ENCODE measurements at regions not wholly inside any gene's neighbourhood (a gene's known extent, or its start where the extent isn't known, plus 50 kb on each side); places are given as distances from the start of the nearest gene placed in this dataset.
"Not testable (repeated sequence)": the region's sequence is repeated elsewhere in the genome, so short reads cannot be mapped to it uniquely, and the experiment has no call there.

DNA sequence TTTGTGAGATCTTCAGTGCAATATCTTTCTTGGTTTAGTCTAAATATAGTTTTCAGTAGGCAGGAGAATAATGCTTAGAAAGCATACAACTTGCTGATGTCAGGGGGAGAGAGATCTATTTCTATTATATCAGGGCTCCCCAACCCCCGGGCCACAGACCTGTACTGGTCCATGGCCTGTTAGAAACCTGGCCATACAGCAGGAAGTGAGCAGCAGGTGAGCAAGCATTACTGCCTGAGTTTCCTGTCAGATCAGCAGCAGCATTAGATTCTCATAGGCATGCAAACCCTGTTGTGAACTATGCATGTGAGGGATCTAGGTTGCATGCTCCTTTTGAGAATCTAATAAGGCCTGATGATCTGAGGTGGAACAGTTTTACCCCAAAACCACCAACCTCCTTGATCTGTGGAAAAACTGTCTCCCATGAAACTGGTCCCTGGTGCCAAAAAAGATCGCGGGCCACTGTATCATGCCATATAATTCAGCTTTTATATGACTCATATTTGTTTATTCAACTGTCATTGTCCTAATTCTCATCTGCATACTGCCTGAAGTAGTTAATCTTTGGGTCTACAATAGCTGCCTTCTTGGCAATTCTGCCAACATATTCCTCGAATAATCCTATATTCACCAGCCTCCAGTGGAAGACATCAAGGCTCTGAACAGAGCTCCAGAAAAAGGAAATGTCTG lies 163.6 kb upstream of the DYRK2 start:
- peaks cover 0 to 23% (median 10%) of the 10 kb centered on the region in 9 donors for H3K9me3 Mint-ChIP-seq
- no peaks in the 10 kb centered on the region for H3K27me3 Mint-ChIP-seq
- DNase-seq: peak in 3 of 10 donors; percentile 19 to 27 (median 26)
- peak overlapping the region in 9 of 10 donors; percentile 7 to 58 (median 46) for H3K4me3 Mint-ChIP-seq
- peak; percentile 21 to 35 for ATAC-seq
- H3K27ac Mint-ChIP-seq: peak overlapping the region; percentile 19 to 96 (median 83)
- POLR2A ChIA-PET: interaction anchor here (1.3 to 3.4 kb wide), 6 partner anchors 13 to 164 kb away, joined by 3 to 26 read pairs (median 9); partner anchors contain the start of gene DYRK2
- peaks cover 24 to 42% (median 39%) of the 10 kb centered on the region in 4 donors for H3K4me1 Mint-ChIP-seq
- H3K36me3 Mint-ChIP-seq: peaks cover 0 to 12% (median 7%) of the 10 kb centered on the region in 3 donors

DNA sequence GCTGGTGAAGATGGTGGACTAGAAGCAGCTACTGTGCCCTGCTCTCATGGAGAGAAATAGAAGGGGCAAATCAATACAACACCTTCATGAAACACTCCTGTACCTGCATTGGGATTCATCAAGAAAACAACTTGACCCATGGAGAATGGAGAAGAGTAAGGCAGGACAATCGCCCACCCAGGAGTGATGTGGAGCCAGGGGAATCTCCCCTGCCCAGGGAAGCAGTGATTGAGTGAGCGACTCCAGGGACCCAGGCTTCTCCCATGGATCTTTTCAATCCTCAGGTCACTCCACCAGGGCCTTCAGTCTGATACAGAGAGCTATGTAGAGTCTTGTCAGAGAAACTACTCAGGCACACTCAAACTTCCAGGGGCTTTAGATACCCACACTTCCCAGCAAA lies 161.9 kb upstream of the DYRK2 start:
- H3K27me3 Mint-ChIP-seq: no peaks in the 10 kb centered on the region
- H3K4me1 Mint-ChIP-seq: peaks cover 24 to 42% (median 38%) of the 10 kb centered on the region in 4 donors
- POLR2A ChIA-PET: interaction anchor here (0.9 to 1.4 kb wide), 2 partner anchors 69 to 162 kb away, joined by 3 to 6 read pairs; partner anchors contain the start of gene DYRK2
- H3K4me3 Mint-ChIP-seq: no peak overlapping the region
- DNase-seq (no peak), ATAC-seq (no peak)
- peaks cover 0 to 21% (median 7%) of the 10 kb centered on the region in 3 donors for H3K36me3 Mint-ChIP-seq
- H3K9me3 Mint-ChIP-seq: peaks cover 2 to 33% (median 21%) of the 10 kb centered on the region in 9 donors
- H3K27ac Mint-ChIP-seq: no peak overlapping the region

DNA sequence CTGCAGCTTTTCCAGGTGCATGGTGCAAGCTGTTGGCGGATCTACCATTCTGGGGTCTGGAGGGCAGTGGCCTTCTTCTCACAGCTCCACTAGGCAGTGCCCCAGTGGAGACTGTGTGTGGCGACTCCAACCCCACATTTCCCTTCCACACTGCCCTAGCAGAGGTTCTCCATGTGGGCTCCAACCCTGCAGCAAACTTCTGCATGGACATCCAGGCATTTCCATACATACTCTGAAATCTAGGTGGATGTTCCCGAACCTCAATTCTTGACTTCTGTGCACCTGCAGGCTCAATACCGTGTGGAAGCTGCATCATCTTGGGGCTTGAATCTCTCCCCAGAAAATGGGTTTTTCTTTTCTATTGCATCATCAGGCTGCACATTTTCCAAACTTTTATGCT lies 160.2 kb upstream of the DYRK2 start:
- peaks cover 4 to 39% (median 30%) of the 10 kb centered on the region in 9 donors for H3K9me3 Mint-ChIP-seq
- H3K27ac Mint-ChIP-seq, ATAC-seq, H3K4me3 Mint-ChIP-seq, POLR2A ChIA-PET, H3K27me3 Mint-ChIP-seq, DNase-seq: not testable (repeated sequence)
- peaks cover 0 to 29% (median 18%) of the 10 kb centered on the region in 3 donors for H3K36me3 Mint-ChIP-seq
- peaks cover 13 to 35% (median 29%) of the 10 kb centered on the region in 4 donors for H3K4me1 Mint-ChIP-seq

DNA sequence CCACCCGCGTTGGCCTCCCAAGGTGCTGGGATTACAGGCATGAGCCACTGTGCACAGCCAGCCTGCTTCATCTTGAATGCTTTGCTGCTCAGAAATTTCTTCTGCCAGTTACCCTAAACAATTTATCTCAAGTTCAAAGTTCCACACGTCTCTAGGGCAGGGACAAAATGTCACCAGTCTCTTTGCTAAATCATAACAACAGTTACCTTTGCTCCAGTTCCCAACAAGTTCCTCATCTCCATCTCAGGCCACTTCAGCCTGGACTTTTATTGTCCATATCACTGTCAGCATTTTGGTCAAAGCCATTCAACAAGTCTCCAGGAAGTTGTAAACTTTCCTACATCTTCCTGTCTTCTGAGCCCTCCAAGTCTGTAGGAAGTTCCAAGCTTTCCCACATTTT lies 159.5 kb upstream of the DYRK2 start:
- DNase-seq (no peak), ATAC-seq (no peak)
- Mint-ChIP-seq H3K4me3 (no peak overlapping the region), H3K4me1 (peaks cover 13 to 28% (median 22%) of the 10 kb centered on the region in 4 donors), H3K9me3 (peaks cover 4 to 39% (median 30%) of the 10 kb centered on the region in 9 donors), H3K27ac (peak overlapping the region in 1 of 10 donors; percentile 22), H3K27me3 (no peaks in the 10 kb centered on the region), H3K36me3 (peaks cover 0 to 29% (median 18%) of the 10 kb centered on the region in 3 donors)
- POLR2A ChIA-PET: no interaction called here

DNA sequence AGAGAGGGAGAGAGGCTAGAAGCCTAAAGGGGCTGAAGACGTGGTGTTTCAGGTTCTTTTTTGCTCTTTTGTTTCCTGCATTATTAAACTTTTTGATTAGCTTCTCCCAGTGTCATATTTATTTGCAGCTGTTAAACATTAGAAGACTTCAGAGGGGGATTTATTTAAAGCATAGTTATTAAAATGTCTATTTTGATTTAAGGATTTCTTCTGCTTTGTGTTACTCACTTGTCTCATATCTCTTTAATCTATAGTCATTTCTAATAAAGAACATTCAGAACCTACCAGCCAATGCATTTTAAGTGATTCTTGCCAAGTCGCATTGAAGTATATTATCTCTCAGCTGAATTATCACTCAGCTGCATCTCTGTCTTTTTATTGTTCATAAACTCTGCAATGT lies 152.0 kb upstream of the DYRK2 start:
- Mint-ChIP-seq H3K4me1 (peaks cover 12 to 24% (median 20%) of the 10 kb centered on the region in 4 donors), H3K9me3 (peaks cover 0 to 15% (median 7%) of the 10 kb centered on the region in 9 donors), H3K36me3 (peaks cover 0 to 10% (median 9%) of the 10 kb centered on the region in 3 donors), H3K4me3 (no peak overlapping the region), H3K27ac (no peak overlapping the region), H3K27me3 (peaks cover 0 to 1% (median 0%) of the 10 kb centered on the region in 5 donors)
- POLR2A ChIA-PET: interaction anchor here (0.6 to 1.6 kb wide), 4 partner anchors 13 to 134 kb away, joined by 3 to 5 read pairs (median 4); no protein-coding TSS in a partner anchor
- DNase-seq (no peak), ATAC-seq (no peak)

DNA sequence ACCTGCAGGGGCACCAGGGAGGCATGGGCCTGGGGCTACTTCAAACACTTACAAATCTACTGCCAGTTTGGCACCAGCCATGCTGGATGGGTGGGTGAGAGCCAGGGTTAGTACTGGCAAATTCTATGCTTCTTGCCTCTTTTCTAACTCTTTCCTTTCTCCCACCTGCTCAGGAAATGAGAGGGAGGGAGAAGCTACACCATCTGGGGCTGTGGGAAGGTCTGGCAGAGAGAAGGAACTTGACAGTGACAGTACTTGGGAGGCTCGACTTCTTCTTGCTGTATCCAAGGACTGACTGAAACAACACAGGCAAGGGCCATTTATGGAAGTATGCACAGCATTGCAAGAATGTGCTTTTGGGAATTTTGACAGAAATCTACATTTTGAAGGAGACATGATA lies 149.6 kb upstream of the DYRK2 start:
- Mint-ChIP-seq H3K36me3 (no peaks in the 10 kb centered on the region), H3K27ac (no peak overlapping the region), H3K4me1 (peaks cover 22 to 35% (median 27%) of the 10 kb centered on the region in 4 donors), H3K4me3 (no peak overlapping the region), H3K27me3 (peaks cover 0 to 1% (median 0%) of the 10 kb centered on the region in 5 donors), H3K9me3 (no peaks in the 10 kb centered on the region)
- POLR2A ChIA-PET: no interaction called here
- no peak for ATAC-seq
- no peak for DNase-seq

DNA sequence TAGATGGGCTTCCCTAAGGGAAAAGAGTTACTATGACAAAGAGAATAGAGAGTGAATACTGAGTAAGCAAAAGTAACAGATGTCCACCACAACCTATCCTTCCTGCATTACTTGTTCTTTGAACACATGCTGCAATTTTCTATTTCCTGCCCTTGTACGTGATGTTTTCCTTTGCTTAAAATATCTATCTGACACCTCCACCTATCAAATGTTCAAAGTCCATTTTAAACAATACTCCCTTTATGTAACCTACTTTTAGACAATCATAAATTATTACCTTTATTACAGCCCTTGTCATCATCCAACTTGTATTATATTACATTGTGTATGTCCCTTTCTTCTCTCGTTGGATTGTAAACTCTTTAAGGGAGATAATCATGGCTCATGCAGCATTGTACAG lies 147.2 kb upstream of the DYRK2 start:
- Mint-ChIP-seq H3K27ac (peak overlapping the region in 3 of 10 donors; percentile 7 to 61 (median 16)), H3K36me3 (no peaks in the 10 kb centered on the region), H3K9me3 (no peaks in the 10 kb centered on the region), H3K27me3 (peaks cover 0 to 1% (median 0%) of the 10 kb centered on the region in 5 donors), H3K4me3 (peak overlapping the region in 1 of 10 donors; percentile 3), H3K4me1 (peaks cover 22 to 44% (median 29%) of the 10 kb centered on the region in 4 donors)
- no peak for DNase-seq
- no peak for ATAC-seq
- POLR2A ChIA-PET: interaction anchor here (1.6 kb wide), 1 partner anchor 17 kb away, joined by 6 read pairs; no protein-coding TSS in a partner anchor

DNA sequence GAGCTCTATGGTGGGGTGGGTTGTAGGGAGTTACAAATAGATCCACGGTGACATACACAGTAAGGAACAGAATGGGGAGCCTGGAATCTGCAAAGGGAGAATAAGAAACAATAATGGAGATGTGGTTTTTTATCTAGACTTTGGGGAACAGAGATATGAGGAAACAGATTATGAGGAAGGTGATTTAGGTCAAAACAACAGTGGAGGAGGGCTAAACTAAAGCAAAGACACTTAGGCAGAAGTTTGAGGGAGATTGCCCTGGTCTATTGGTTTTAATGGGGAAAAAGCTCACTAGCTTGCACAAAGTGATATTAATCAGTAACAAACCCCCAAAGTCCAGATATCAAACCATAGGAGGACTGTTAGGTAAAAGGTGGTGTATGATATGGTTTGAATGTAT lies 144.5 kb upstream of the DYRK2 start:
- ATAC-seq (no peak), DNase-seq (no peak)
- Mint-ChIP-seq H3K27me3 (no peaks in the 10 kb centered on the region), H3K9me3 (no peaks in the 10 kb centered on the region), H3K36me3 (no peaks in the 10 kb centered on the region), H3K4me3 (no peak overlapping the region), H3K4me1 (peaks cover 22 to 44% (median 27%) of the 10 kb centered on the region in 4 donors), H3K27ac (peak overlapping the region in 1 of 10 donors; percentile 12)
- POLR2A ChIA-PET: interaction anchor here (0.8 to 1.2 kb wide), 2 partner anchors 9 to 137 kb away, joined by 3 to 6 read pairs; no protein-coding TSS in a partner anchor

DNA sequence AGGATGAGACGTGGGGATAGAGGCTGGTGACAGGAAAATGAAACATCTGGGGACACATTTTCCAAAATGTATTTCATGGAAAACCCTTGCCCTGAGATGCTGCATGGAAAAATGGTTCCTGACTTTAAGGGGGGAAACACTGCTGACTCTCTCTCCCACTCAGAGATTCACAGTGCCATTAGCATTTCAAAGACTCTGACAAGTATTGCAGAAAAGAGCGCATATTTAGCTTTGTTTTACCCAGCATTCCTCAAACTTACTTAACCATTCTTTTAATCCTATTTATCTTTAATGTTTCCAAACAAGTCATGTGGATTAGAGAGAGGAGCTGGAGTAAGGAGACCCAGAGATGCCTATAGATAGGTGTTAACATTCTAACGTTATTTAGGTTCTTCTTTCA lies 141.8 kb upstream of the DYRK2 start:
- Mint-ChIP-seq H3K4me3 (no peak overlapping the region), H3K27me3 (no peaks in the 10 kb centered on the region), H3K4me1 (peaks cover 11 to 44% (median 19%) of the 10 kb centered on the region in 4 donors), H3K27ac (no peak overlapping the region), H3K9me3 (peaks cover 0 to 1% (median 0%) of the 10 kb centered on the region in 9 donors), H3K36me3 (no peaks in the 10 kb centered on the region)
- ATAC-seq: no peak
- DNase-seq: no peak
- POLR2A ChIA-PET: no interaction called here

DNA sequence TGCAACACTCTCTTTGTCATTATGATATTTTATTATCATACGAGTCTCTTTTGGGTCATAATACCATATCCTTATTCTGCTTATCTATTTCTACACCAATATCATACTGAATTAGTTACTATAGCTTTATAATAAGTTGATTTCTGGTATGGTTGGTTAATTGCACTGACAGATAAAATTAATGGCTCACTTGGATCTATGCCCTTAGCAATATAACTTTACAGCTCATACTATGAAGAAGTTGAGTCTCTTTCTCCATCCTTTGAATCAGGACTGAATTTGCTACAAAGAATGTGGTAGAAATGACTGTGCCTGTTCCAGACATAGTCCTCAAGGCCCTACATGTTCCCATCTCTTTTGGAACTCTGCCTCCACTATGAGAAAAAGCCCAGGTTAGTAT lies 139.7 kb upstream of the DYRK2 start:
- ATAC-seq (no peak), DNase-seq (no peak)
- no peak overlapping the region for H3K4me3 Mint-ChIP-seq
- H3K27ac Mint-ChIP-seq: no peak overlapping the region
- H3K36me3 Mint-ChIP-seq: no peaks in the 10 kb centered on the region
- H3K9me3 Mint-ChIP-seq: peaks cover 0 to 1% (median 0%) of the 10 kb centered on the region in 9 donors
- POLR2A ChIA-PET: interaction anchor here (1.4 kb wide), 1 partner anchor 70 kb away, joined by 3 read pairs; no protein-coding TSS in a partner anchor
- no peaks in the 10 kb centered on the region for H3K27me3 Mint-ChIP-seq
- peaks cover 14 to 43% (median 22%) of the 10 kb centered on the region in 4 donors for H3K4me1 Mint-ChIP-seq

DNA sequence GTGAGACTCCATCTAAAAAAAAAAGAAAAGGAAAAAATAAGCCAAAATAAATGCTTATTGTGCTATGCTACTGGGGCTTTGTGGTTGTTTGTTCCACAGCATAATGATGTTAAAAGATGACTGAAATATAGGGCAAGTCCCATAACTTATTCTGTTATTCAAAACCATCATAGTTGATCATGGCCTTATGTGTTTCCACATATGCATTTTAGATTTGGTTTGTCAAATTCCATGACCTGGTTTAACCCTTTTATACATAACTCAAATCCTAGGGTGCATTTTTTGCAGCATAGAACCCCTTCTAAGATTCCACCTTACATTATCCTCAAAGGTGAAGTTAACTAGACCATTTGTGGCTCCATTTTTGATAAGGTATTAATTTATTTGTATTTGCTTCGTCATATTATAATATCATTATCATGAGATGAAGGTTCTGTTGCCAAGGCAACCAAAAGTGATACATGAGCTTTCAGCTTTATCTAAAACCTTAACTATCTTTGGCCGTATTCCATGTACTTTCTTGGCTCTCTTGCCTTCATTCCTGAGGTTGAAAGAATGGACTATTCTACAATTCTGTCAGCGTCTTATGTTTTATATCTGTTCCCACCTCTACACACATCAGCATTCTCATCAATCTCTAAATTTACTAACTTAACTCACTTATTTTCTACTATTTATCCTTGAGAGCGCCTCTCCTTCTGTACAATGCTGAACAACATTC lies 138.7 kb upstream of the DYRK2 start:
- POLR2A ChIA-PET: interaction anchor here (0.9 kb wide), 1 partner anchor 48 kb away, joined by 3 read pairs; no protein-coding TSS in a partner anchor
- Mint-ChIP-seq H3K9me3 (peaks cover 0 to 1% (median 0%) of the 10 kb centered on the region in 9 donors), H3K27me3 (no peaks in the 10 kb centered on the region), H3K36me3 (no peaks in the 10 kb centered on the region), H3K4me1 (peaks cover 21 to 47% (median 28%) of the 10 kb centered on the region in 4 donors), H3K27ac (no peak overlapping the region), H3K4me3 (no peak overlapping the region)
- ATAC-seq: no peak
- no peak for DNase-seq

DNA sequence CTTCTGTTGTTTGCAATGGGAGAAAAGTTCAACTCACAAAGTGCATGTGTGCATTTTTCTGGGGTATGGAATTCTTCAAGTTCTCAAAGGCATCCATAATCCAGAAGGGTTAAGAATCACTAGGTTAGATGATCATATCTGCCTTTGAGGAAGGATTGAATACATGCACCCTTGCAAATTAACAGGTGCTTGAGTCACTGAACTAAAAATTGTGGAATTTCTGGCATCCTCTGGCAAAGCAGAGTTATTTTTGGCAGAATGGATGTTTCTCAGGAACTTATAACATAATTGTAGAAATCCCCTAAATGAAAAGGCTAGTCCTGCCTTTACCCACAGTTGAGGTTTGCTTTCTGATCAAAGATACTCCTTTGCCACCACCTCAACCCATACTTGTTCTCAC lies 136.5 kb upstream of the DYRK2 start:
- peaks cover 32 to 63% (median 47%) of the 10 kb centered on the region in 4 donors for H3K4me1 Mint-ChIP-seq
- H3K36me3 Mint-ChIP-seq: no peaks in the 10 kb centered on the region
- H3K9me3 Mint-ChIP-seq: peaks cover 0 to 1% (median 0%) of the 10 kb centered on the region in 9 donors
- ATAC-seq (peak in 1 of 2 donors; percentile 24), DNase-seq (peak in 1 of 10 donors; percentile 12)
- no peaks in the 10 kb centered on the region for H3K27me3 Mint-ChIP-seq
- POLR2A ChIA-PET: interaction anchor here (0.6 to 1.9 kb wide), 3 partner anchors 17 to 138 kb away, joined by 3 to 4 read pairs (median 4); no protein-coding TSS in a partner anchor
- peak overlapping the region in 3 of 10 donors; percentile 19 to 56 (median 29) for H3K27ac Mint-ChIP-seq
- H3K4me3 Mint-ChIP-seq: peak overlapping the region in 3 of 10 donors; percentile 3 to 24 (median 19)

Data from naive thymus-derived CD8-positive, alpha-beta T cell (primary cell).